Endothelial cell of umbilical vein (primary cell): ENCODE measurements at regions not wholly inside any gene's neighbourhood (a gene's known extent, or its start where the extent isn't known, plus 50 kb on each side); places are given as distances from the start of the nearest gene placed in this dataset.

Experiments
- BruUV-seq: library from RNA; stranded (reverse); fragments of 400-500 nt; replicated peaks from 2 replicates; lab custom pipeline; 2021; lab: Mats Ljungman, UMichigan
- CTCF ChIA-PET: fragments of 300-600, 350-600 bp; sonication (Branson Sonifier 250); formaldehyde crosslinking; loops from one replicate; lab custom pipeline; 2021; ENCODE audit warnings: antibody characterized with exemption, inconsistent platforms; lab: Charles Lee
- POLR2A ChIA-PET: fragments of 300-600, 350-600 bp; sonication (Branson Sonifier 250); formaldehyde crosslinking; loops from one replicate; lab custom pipeline; 2021; ENCODE audit warnings: antibody characterized with exemption, inconsistent platforms; lab: Charles Lee
- DNase-seq: peaks from one replicate; pipeline ENCODE4 v3.0.0-alpha.2; 2011; ENCODE audit warnings: low read depth, low spot score
- FAIRE-seq: peaks from 2 replicates; lab custom pipeline; 2011; peaks lifted over from hg19 to GRCh38; lab: Jason Lieb, UNC
- H2AFZ ChIP-seq: 2 replicates; pipeline ENCODE4 v1.6.0; 2012; ENCODE audit warnings: low read depth, low read length, control low read depth, inconsistent platforms
- H3K27ac ChIP-seq: 2 replicates; pipeline ENCODE4 v1.5.1; 2011; ENCODE audit warnings: low read depth, mild to moderate bottlenecking, control low read depth, low read length, moderate library complexity; ENCODE audit not compliant: insufficient read depth
- H3K27me3 ChIP-seq, 2 experiments: 2 replicates each; pipeline versions ENCODE4 v1.6.0 to v1.6.1; 2011; ENCODE audit warnings: low read length in 2 of 2, mixed read lengths in 1 of 2; ENCODE audit not compliant: control insufficient read depth in 2 of 2, insufficient read depth in 2 of 2
- H3K36me3 ChIP-seq, 2 experiments: 2 replicates in 1 of 2; 3 replicates in 1 of 2; pipeline ENCODE4 v1.5.1; 2011; ENCODE audit warnings: low read length in 2 of 2, mild to moderate bottlenecking in 1 of 2, moderate library complexity in 1 of 2; ENCODE audit not compliant: control insufficient read depth in 2 of 2, insufficient read depth in 2 of 2; ENCODE audit errors: extremely low read depth in 1 of 2
- H3K4me1 ChIP-seq: 3 replicates; pipeline ENCODE4 v1.5.1; 2011; ENCODE audit warnings: mild to moderate bottlenecking, low read length; ENCODE audit not compliant: control insufficient read depth, insufficient read depth; ENCODE audit errors: extremely low read depth
- H3K4me2 ChIP-seq: 2 replicates; pipeline ENCODE4 v1.6.1; 2011; ENCODE audit warnings: low read length, control low read depth, mixed read lengths; ENCODE audit not compliant: insufficient read depth
- H3K4me3 ChIP-seq, 3 experiments: fragments of 200-600 bp in 1 of 3; sonication (generic), shearing (Covaris generic) in 1 of 3; replicated peaks in 1 of 3; 2 replicates each; pipeline ENCODE4 v1.5.1; 2011 to 2016; ENCODE audit warnings: control low read depth in 3 of 3, low read length in 3 of 3, mild to moderate bottlenecking in 2 of 3, inconsistent platforms in 1 of 3, low read depth in 1 of 3, moderate library complexity in 1 of 3; ENCODE audit not compliant: insufficient read depth in 1 of 3
- H3K79me2 ChIP-seq: 2 replicates; pipeline ENCODE4 v1.6.0; 2012; ENCODE audit warnings: low read length, inconsistent platforms; ENCODE audit not compliant: control insufficient read depth, insufficient read depth
- H3K9ac ChIP-seq: replicated peaks from 2 replicates; pipeline ENCODE3; 2011; ENCODE audit warnings: low read length, control low read depth; ENCODE audit not compliant: insufficient read depth; ENCODE audit errors: extremely low read depth
- H3K9me1 ChIP-seq: replicated peaks from 3 replicates; pipeline ENCODE4 v1.6.0; 2011; ENCODE audit warnings: mild to moderate bottlenecking, low read length; ENCODE audit not compliant: control insufficient read depth, insufficient read depth; ENCODE audit errors: extremely low read depth
- H3K9me3 ChIP-seq: replicated peaks from 2 replicates; pipeline ENCODE4 v1.5.1; 2012; ENCODE audit warnings: low read length, inconsistent platforms; ENCODE audit not compliant: control insufficient read depth, insufficient read depth
- H4K20me1 ChIP-seq: replicated peaks from 2 replicates; pipeline ENCODE3; 2011; ENCODE audit warnings: mild to moderate bottlenecking, low read length; ENCODE audit not compliant: control insufficient read depth, insufficient read depth; ENCODE audit errors: extremely low read depth
- EZH2 ChIP-seq: IDR thresholded peaks from 2 replicates; pipeline ENCODE4 v1.6.1; 2012; ENCODE audit warnings: borderline replicate concordance, low read depth, mild to moderate bottlenecking, moderate library complexity, low read length, inconsistent platforms; ENCODE audit not compliant: severe bottlenecking
- FOS ChIP-seq: IDR thresholded peaks from 2 replicates; pipeline ENCODE4 v1.6.1; 2011; ENCODE audit warnings: mild to moderate bottlenecking, low read length, moderate library complexity, borderline replicate concordance; ENCODE audit not compliant: insufficient read depth
- GATA2 ChIP-seq: IDR thresholded peaks from 2 replicates; pipeline ENCODE4 v1.7.0; 2011; ENCODE audit warnings: low read depth, mild to moderate bottlenecking, moderate library complexity, mixed read lengths, low read length; ENCODE audit not compliant: insufficient read length, insufficient read depth
- JUN ChIP-seq: IDR thresholded peaks from 2 replicates; pipeline ENCODE4 v1.6.1; 2011; ENCODE audit warnings: borderline replicate concordance, low read depth; ENCODE audit not compliant: insufficient read length, insufficient read depth
- MYC ChIP-seq: IDR thresholded peaks from one replicate; pipeline ENCODE4 v1.6.1; 2011; ENCODE audit warnings: mild to moderate bottlenecking, low read depth, low read length
- POLR2A ChIP-seq: IDR thresholded peaks from 2 replicates; pipeline ENCODE4 v1.6.1; 2012; ENCODE audit warnings: low read depth, mild to moderate bottlenecking, control low read depth, low read length
- POLR2AphosphoS5 ChIP-seq: IDR thresholded peaks from 2 replicates; pipeline ENCODE4 v1.6.1; 2012; ENCODE audit warnings: low read depth, mild to moderate bottlenecking, control low read depth, low read length, moderate library complexity; ENCODE audit not compliant: insufficient read depth
- dilution Hi-C: fragments of 300-500 bp; cut with MboI; formaldehyde crosslinking; loops from one replicate; pipeline ENCODE4 v1.15.0; 2019; ENCODE audit warnings: low sequenced_read_pairs; ENCODE audit not compliant: extremely low pct_ligation_motif_present
- intact Hi-C: fragments of 100-400 bp; cut with micrococcal nuclease; formaldehyde crosslinking; loops from one replicate; pipeline ENCODE4 v1.10.0; 2022
- TF ChIP-seq, protein P1 (sequence below), 2 donors: IDR thresholded peaks; 1 replicate in 1 of 2; 2 replicates in 1 of 2; pipeline ENCODE4 v1.5.1; 2011; ENCODE audit warnings: low read length in 2 of 2, mild to moderate bottlenecking in 2 of 2, moderate library complexity in 2 of 2, control low read depth in 1 of 2, inconsistent platforms in 1 of 2, low read depth in 1 of 2; ENCODE audit not compliant: insufficient read depth in 1 of 2; ENCODE audit errors: extremely low read depth in 1 of 2
- TF ChIP-seq, protein P2 (sequence below): IDR thresholded peaks from 2 replicates; pipeline ENCODE4 v1.6.1; 2011; ENCODE audit not compliant: insufficient read depth, insufficient read length

DNA sequence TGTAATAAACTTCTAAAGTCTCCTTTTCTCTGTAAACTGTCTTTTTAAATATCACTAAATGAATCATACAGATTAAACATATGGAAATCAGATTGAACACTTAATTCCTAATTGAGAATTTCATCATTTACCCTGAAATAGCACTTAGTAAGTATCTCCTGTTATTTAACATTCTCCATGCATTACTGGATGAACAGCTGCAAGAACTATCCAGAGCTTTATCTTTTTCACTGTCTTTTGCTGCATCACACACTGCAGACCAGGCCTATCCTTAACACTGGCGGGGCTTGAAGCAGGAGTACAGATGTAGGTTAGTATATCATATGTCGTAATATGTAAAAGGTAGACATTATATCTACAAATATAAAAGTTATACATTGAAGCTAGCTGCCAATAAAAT, 108.7 kb upstream of the EFNA5 start:
- FAIRE-seq (no peak), DNase-seq (no peak)
- dilution Hi-C loops (no loop called here), intact Hi-C loops (no loop called here)
- no peak overlapping the region for H3K4me2 ChIP-seq
- H3K27me3 ChIP-seq, result no peaks in the 10 kb centered on the region
- H3K79me2 ChIP-seq, result no peaks in the 10 kb centered on the region
- H2AFZ ChIP-seq, result no peak overlapping the region
- H3K27ac ChIP-seq, result no peak overlapping the region
- H4K20me1 ChIP-seq, result no peaks in the 10 kb centered on the region
- no TSS peak for BruUV-seq
- ChIA-PET POLR2A (no interaction called here), CTCF (no interaction called here)
- H3K9ac ChIP-seq, result no peak overlapping the region
- no peaks in the 10 kb centered on the region for H3K9me3 ChIP-seq
- H3K4me3 ChIP-seq, result no peak overlapping the region
- TF ChIP-seq POLR2A, result no peak
- TF ChIP-seq EZH2, result no peak
- no peak for TF ChIP-seq MYC
- no peak for TF ChIP-seq POLR2AphosphoS5
- TF ChIP-seq GATA2, result no peak
- no peaks in the 10 kb centered on the region for H3K4me1 ChIP-seq
- H3K36me3 ChIP-seq, result no peaks in the 10 kb centered on the region
- no peaks in the 10 kb centered on the region for H3K9me1 ChIP-seq

DNA sequence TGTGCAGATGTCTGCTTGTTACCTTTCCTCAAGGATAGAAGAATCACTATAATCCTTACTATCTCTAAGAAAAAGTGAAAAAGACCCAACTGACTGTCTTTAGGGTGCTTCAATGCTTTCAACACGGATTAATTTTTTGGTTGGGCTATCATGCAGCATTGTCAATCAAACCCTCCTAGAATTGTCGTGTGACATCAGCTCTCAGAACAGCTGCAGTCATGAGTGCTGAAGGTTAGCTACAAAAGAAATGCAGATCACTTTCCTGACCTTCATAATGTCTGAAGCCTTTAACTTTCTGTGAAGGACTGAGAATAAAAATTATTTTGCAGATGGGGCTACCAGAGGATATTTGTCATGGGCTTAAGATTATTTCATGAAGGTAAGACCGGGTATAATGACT, 107.9 kb upstream of the EFNA5 start:
- dilution Hi-C loops (no loop called here), intact Hi-C loops (no loop called here)
- Histone ChIP-seq H4K20me1 (no peaks in the 10 kb centered on the region), H3K79me2 (no peaks in the 10 kb centered on the region), H3K9ac (no peak overlapping the region), H3K4me3 (no peak overlapping the region), H3K4me2 (no peak overlapping the region), H3K36me3 (no peaks in the 10 kb centered on the region), H3K9me3 (no peaks in the 10 kb centered on the region), H3K4me1 (no peaks in the 10 kb centered on the region), H3K9me1 (no peaks in the 10 kb centered on the region), H2AFZ (no peak overlapping the region), H3K27me3 (peaks cover 0 to 1% of the 10 kb centered on the region in 2 experiments), H3K27ac (no peak overlapping the region)
- POLR2A ChIA-PET, result no interaction called here
- TF ChIP-seq, protein P1, sequence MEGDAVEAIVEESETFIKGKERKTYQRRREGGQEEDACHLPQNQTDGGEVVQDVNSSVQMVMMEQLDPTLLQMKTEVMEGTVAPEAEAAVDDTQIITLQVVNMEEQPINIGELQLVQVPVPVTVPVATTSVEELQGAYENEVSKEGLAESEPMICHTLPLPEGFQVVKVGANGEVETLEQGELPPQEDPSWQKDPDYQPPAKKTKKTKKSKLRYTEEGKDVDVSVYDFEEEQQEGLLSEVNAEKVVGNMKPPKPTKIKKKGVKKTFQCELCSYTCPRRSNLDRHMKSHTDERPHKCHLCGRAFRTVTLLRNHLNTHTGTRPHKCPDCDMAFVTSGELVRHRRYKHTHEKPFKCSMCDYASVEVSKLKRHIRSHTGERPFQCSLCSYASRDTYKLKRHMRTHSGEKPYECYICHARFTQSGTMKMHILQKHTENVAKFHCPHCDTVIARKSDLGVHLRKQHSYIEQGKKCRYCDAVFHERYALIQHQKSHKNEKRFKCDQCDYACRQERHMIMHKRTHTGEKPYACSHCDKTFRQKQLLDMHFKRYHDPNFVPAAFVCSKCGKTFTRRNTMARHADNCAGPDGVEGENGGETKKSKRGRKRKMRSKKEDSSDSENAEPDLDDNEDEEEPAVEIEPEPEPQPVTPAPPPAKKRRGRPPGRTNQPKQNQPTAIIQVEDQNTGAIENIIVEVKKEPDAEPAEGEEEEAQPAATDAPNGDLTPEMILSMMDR (IDR thresholded peaks at IDR 0.05; ENCODE audit: extremely low read depth in 1 of 2, insufficient read depth in 1 of 2, low read depth in 1 of 2, low read length in 2 of 2), result no peak
- no peak for TF ChIP-seq FOS
- TF ChIP-seq, protein P2, sequence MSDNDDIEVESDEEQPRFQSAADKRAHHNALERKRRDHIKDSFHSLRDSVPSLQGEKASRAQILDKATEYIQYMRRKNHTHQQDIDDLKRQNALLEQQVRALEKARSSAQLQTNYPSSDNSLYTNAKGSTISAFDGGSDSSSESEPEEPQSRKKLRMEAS, result no peak
- TF ChIP-seq POLR2AphosphoS5, result no peak
- no peak for TF ChIP-seq MYC
- TF ChIP-seq EZH2, result no peak
- TF ChIP-seq JUN, result no peak
- TF ChIP-seq POLR2A, result no peak
- no peak for TF ChIP-seq GATA2
- no peak for DNase-seq
- BruUV-seq, result no TSS peak
- FAIRE-seq, result no peak
- CTCF ChIA-PET, result interaction anchor here (1.5 kb wide), 1 partner anchor 14 kb away, joined by 3 read pairs; no protein-coding TSS in a partner anchor
